H1 (cell line): ENCODE measurements at regions not wholly inside any gene's neighbourhood (a gene's known extent, or its start where the extent isn't known, plus 50 kb on each side); places are given as distances from the start of the nearest gene placed in this dataset.

Source experiments
- CTCF ChIA-PET: fragments of 300-600 bp; sonication (Branson Sonifier 250); formaldehyde crosslinking; loops from one replicate; lab custom pipeline; 2021; ENCODE audit not compliant: partially characterized antibody; lab: Charles Lee
- POLR2A ChIA-PET: fragments of 300-600 bp; sonication (Branson Sonifier 250); formaldehyde crosslinking; loops from one replicate; lab custom pipeline; 2021; ENCODE audit warnings: inconsistent platforms; ENCODE audit not compliant: partially characterized antibody; lab: Charles Lee
- DNase-seq, 2 experiments: peaks; one replicate each; pipeline versions ENCODE4 v3.0.0 to v3.0.0-alpha.2; 2010 to 2022; ENCODE audit warnings: low spot score in 2 of 2, low read depth in 1 of 2, mixed read lengths in 1 of 2
- FAIRE-seq: peaks from 2 replicates; lab custom pipeline; 2011; peaks lifted over from hg19 to GRCh38; lab: Jason Lieb, UNC
- H2AFZ ChIP-seq: 2 replicates; pipeline ENCODE4 v1.8.1; 2012; ENCODE audit warnings: low read length, inconsistent platforms
- H2AK5ac ChIP-seq: 2 replicates; pipeline ENCODE4 v1.6.1; 2013; ENCODE audit warnings: low read depth, low read length
- H2BK120ac ChIP-seq: replicated peaks from 2 replicates; pipeline ENCODE3; 2013; ENCODE audit warnings: low read depth, low read length, inconsistent platforms
- H2BK12ac ChIP-seq: 2 replicates; pipeline ENCODE4 v1.6.1; 2013; ENCODE audit warnings: low read depth, low read length
- H2BK15ac ChIP-seq: 2 replicates; pipeline ENCODE4 v1.6.1; 2013; ENCODE audit warnings: low read length
- H2BK20ac ChIP-seq: 2 replicates; pipeline ENCODE4 v1.6.1; 2013; ENCODE audit warnings: low read length
- H2BK5ac ChIP-seq: 2 replicates; pipeline ENCODE4 v1.6.1; 2013; ENCODE audit warnings: low read depth, low read length
- H3K14ac ChIP-seq: 2 replicates; pipeline ENCODE4 v1.6.1; 2013; ENCODE audit warnings: inconsistent platforms; ENCODE audit not compliant: insufficient read length
- H3K18ac ChIP-seq: 2 replicates; pipeline ENCODE4 v1.6.1; 2013; ENCODE audit warnings: low read length; ENCODE audit errors: extremely low read depth
- H3K23ac ChIP-seq: 2 replicates; pipeline ENCODE4 v1.6.1; 2013; ENCODE audit warnings: inconsistent platforms; ENCODE audit not compliant: insufficient read length
- H3K23me2 ChIP-seq: 2 replicates; pipeline ENCODE4 v1.6.1; 2013; ENCODE audit warnings: low read depth, low read length
- H3K27ac ChIP-seq: 2 replicates; pipeline ENCODE4 v1.6.1; 2011; ENCODE audit warnings: low read depth, low read length, inconsistent platforms
- H3K27me3 ChIP-seq, 4 experiments: replicated peaks in 1 of 4; 1 replicate in 1 of 4; 2 replicates in 3 of 4; pipeline versions ENCODE4 v1.6.1 to v1.8.1; 2011 to 2013; ENCODE audit warnings: low read length in 3 of 4, mild to moderate bottlenecking in 3 of 4, inconsistent platforms in 2 of 4, mixed read lengths in 2 of 4, moderate library complexity in 1 of 4; ENCODE audit not compliant: control insufficient read depth in 3 of 4, insufficient read depth in 3 of 4; ENCODE audit errors: extremely low read depth in 1 of 4
- H3K36me3 ChIP-seq, 4 experiments: 2 replicates each; pipeline versions ENCODE4 v1.6.1 to v1.8.1; 2011 to 2013; ENCODE audit warnings: mild to moderate bottlenecking in 4 of 4, low read length in 3 of 4, moderate library complexity in 2 of 4, control low read depth in 1 of 4, inconsistent platforms in 1 of 4; ENCODE audit not compliant: insufficient read depth in 4 of 4, control insufficient read depth in 2 of 4
- H3K4ac ChIP-seq: replicated peaks from 2 replicates; pipeline ENCODE3; 2013; ENCODE audit warnings: low read length, low read depth, mixed read lengths, inconsistent platforms; ENCODE audit not compliant: insufficient read length
- H3K4me1 ChIP-seq, 4 experiments: replicated peaks in 1 of 4; 1 replicate in 1 of 4; 2 replicates in 3 of 4; pipeline versions ENCODE4 v1.6.1 to v1.8.1; 2011 to 2013; ENCODE audit warnings: low read length in 3 of 4, inconsistent platforms in 2 of 4, mixed read lengths in 1 of 4; ENCODE audit not compliant: insufficient read depth in 4 of 4, control insufficient read depth in 3 of 4
- H3K4me2 ChIP-seq, 2 experiments: 2 replicates each; pipeline versions ENCODE4 v1.6.1 to v1.8.1; 2011 to 2013; ENCODE audit warnings: low read depth in 2 of 2, low read length in 2 of 2, control low read depth in 1 of 2, inconsistent platforms in 1 of 2, mild to moderate bottlenecking in 1 of 2; ENCODE audit not compliant: insufficient read depth in 1 of 2
- H3K4me3 ChIP-seq, 4 experiments: fragments of 200-600, 300-600 bp in 1 of 4; sonication (generic), shearing (Covaris generic), sonication (Bioruptor Twin) in 1 of 4; 2 replicates each; pipeline versions ENCODE4 v1.5.1 to v1.8.1; 2011 to 2016; ENCODE audit warnings: low read length in 4 of 4, low read depth in 3 of 4, control low read depth in 2 of 4, inconsistent platforms in 2 of 4, mild to moderate bottlenecking in 2 of 4, mixed read lengths in 1 of 4, moderate library complexity in 1 of 4; ENCODE audit not compliant: insufficient read depth in 2 of 4; ENCODE audit errors: extremely low read depth in 1 of 4
- H3K56ac ChIP-seq: replicated peaks from 2 replicates; pipeline ENCODE3; 2013; ENCODE audit warnings: low read depth, mild to moderate bottlenecking, mixed read lengths, low read length, inconsistent platforms; ENCODE audit not compliant: insufficient read length
- H3K79me1 ChIP-seq: 2 replicates; pipeline ENCODE4 v1.6.1; 2013; ENCODE audit warnings: low read depth, low read length, control low read depth
- H3K79me2 ChIP-seq, 2 experiments: 2 replicates each; pipeline versions ENCODE4 v1.6.1 to v1.8.1; 2012 to 2013; ENCODE audit warnings: low read length in 2 of 2, mild to moderate bottlenecking in 2 of 2, inconsistent platforms in 1 of 2; ENCODE audit not compliant: insufficient read depth in 2 of 2, control insufficient read depth in 1 of 2
- H3K9ac ChIP-seq, 4 experiments: replicated peaks in 1 of 4; 1 replicate in 1 of 4; 2 replicates in 3 of 4; pipeline versions ENCODE4 v1.6.1 to v1.8.1; 2011 to 2013; ENCODE audit warnings: low read depth in 3 of 4, low read length in 3 of 4, control low read depth in 2 of 4, mild to moderate bottlenecking in 2 of 4, moderate library complexity in 2 of 4, inconsistent platforms in 1 of 4; ENCODE audit errors: extremely low read depth in 1 of 4
- H3K9me3 ChIP-seq, 2 experiments: 2 replicates each; pipeline versions ENCODE4 v1.6.1 to v1.8.1; 2012 to 2013; ENCODE audit warnings: mild to moderate bottlenecking in 2 of 2, moderate library complexity in 2 of 2, control low read depth in 1 of 2, inconsistent platforms in 1 of 2, low read depth in 1 of 2, low read length in 1 of 2, mixed read lengths in 1 of 2; ENCODE audit not compliant: insufficient read depth in 2 of 2
- H4K20me1 ChIP-seq, 2 experiments: replicated peaks in 1 of 2; 2 replicates each; pipeline versions ENCODE3 to v1.8.1; 2011 to 2013; ENCODE audit warnings: inconsistent platforms in 2 of 2, low read length in 2 of 2, mild to moderate bottlenecking in 1 of 2; ENCODE audit not compliant: insufficient read depth in 2 of 2, control insufficient read depth in 1 of 2
- H4K5ac ChIP-seq: 2 replicates; pipeline ENCODE4 v1.6.1; 2013; ENCODE audit warnings: low read length, low read depth, mixed read lengths, inconsistent platforms; ENCODE audit not compliant: insufficient read length
- H4K8ac ChIP-seq: 2 replicates; pipeline ENCODE4 v1.8.0; 2013; ENCODE audit warnings: mild to moderate bottlenecking, moderate library complexity, low read length, inconsistent platforms; ENCODE audit not compliant: insufficient read depth; ENCODE audit errors: extremely low read depth
- H4K91ac ChIP-seq: replicated peaks from 2 replicates; pipeline ENCODE3; 2013; ENCODE audit warnings: low read length, mixed read lengths, inconsistent platforms; ENCODE audit not compliant: insufficient read length
- CEBPB ChIP-seq: IDR thresholded peaks from 2 replicates; pipeline ENCODE4 v1.6.1; 2012; ENCODE audit warnings: low read depth, low read length
- EGR1 ChIP-seq: IDR thresholded peaks from 2 replicates; pipeline ENCODE4 v1.6.1; 2011; ENCODE audit warnings: low read depth, low read length, borderline replicate concordance
- HDAC2 ChIP-seq, 2 experiments: fragments of 300-600 bp in 1 of 2; sonication (generic) in 1 of 2; IDR thresholded peaks; 2 replicates each; pipeline ENCODE4 v1.6.1; 2011 to 2012; ENCODE audit warnings: low read depth in 2 of 2, low read length in 2 of 2, mild to moderate bottlenecking in 2 of 2, moderate library complexity in 2 of 2, borderline replicate concordance in 1 of 2, inconsistent platforms in 1 of 2
- HDAC6 ChIP-seq: IDR thresholded peaks from one replicate; pipeline ENCODE4 v1.7.1; 2012; ENCODE audit warnings: low read depth, mild to moderate bottlenecking, inconsistent platforms, low read length, moderate library complexity
- RXRA ChIP-seq: IDR thresholded peaks from 2 replicates; pipeline ENCODE4 v1.6.1; 2011; ENCODE audit warnings: low read depth, mild to moderate bottlenecking, low read length, moderate library complexity; ENCODE audit not compliant: insufficient read depth
- TAF7 ChIP-seq: optimal IDR thresholded peaks from 2 replicates; pipeline ENCODE3; 2011; ENCODE audit warnings: low read depth, mild to moderate bottlenecking, inconsistent platforms, low read length, moderate library complexity, borderline replicate concordance
- TCF12 ChIP-seq: IDR thresholded peaks from 2 replicates; pipeline ENCODE4 v1.6.1; 2011; ENCODE audit warnings: low read depth, mild to moderate bottlenecking, low read length
- WGBS, 2 experiments: shearing (Covaris generic) in 1 of 2; methylation state at CpG; one replicate each; pipeline versions ENCODE4 v1.1.6 to v1.1.7; 2013 to 2015; ENCODE audit warnings: low lambda C conversion rate in 2 of 2, mixed read lengths in 2 of 2, inconsistent platforms in 1 of 2, low coverage in 1 of 2, missing lambda C conversion rate in 1 of 2; ENCODE audit not compliant: insufficient replicate concordance in 2 of 2, insufficient coverage in 1 of 2, insufficient read length in 1 of 2; ENCODE audit errors: extremely low coverage in 1 of 2, missing lambda C conversion rate in 1 of 2; 5-methylcytosine and 5-hydroxymethylcytosine counted together
- TF ChIP-seq, protein P1 (sequence below): IDR thresholded peaks from 2 replicates; pipeline ENCODE4 v1.6.1; 2012; ENCODE audit warnings: inconsistent platforms

DNA sequence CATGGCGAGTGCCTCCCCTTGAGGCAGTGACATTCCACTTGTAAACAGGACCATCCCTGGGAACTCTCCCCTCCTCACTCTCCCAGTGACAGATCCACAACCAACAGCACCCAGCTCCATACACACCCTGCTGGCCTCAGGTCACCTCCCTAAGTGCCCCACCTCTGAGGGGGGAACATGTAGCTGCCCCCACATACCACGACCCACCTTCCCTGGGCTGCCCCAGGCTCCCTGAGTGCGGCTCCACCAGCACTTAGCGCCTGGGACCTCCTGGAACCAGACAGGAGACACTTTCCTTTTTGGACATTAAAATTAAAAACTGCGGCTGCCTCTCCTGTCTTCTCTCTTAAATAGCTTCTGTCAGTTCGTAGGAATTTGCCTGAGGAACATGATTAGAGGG lies 1140.1 kb downstream of the BRD1 start:
- WGBS, 2 experiments: 100% methylated on average over 6 of the region's 6 CpGs; no CpG with 5 or more reads in 1 of the 2 experiments
- TF ChIP-seq EGR1 (no peak), RXRA (no peak), CEBPB (no peak), HDAC6 (no peak), TCF12 (no peak), TAF7 (no peak), HDAC2 (IDR thresholded peaks at IDR 0.05; ENCODE audit: borderline replicate concordance in 1 of 2, low read depth in 2 of 2, low read length in 2 of 2) (no peak)
- TF ChIP-seq, protein P1, sequence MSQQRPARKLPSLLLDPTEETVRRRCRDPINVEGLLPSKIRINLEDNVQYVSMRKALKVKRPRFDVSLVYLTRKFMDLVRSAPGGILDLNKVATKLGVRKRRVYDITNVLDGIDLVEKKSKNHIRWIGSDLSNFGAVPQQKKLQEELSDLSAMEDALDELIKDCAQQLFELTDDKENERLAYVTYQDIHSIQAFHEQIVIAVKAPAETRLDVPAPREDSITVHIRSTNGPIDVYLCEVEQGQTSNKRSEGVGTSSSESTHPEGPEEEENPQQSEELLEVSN: no peak

More for the DNA sequence above, 1140.1 kb downstream of the BRD1 start:
- Histone ChIP-seq H4K5ac (no peak overlapping the region), H3K23ac (no peak overlapping the region), H3K4me3 (no peak overlapping the region), H3K4ac (no peak overlapping the region), H2AFZ (no peak overlapping the region), H3K27me3 (no peaks in the 10 kb centered on the region), H2BK120ac (no peak overlapping the region), H3K4me2 (no peak overlapping the region), H3K23me2 (peaks cover 9% of the 10 kb centered on the region; the same call in 1 of the 2 replicates), H3K4me1 (peaks cover 0 to 4% (median 2%) of the 10 kb centered on the region in 4 experiments; a peak in 3 of 7 replicates), H2BK20ac (no peak overlapping the region), H2BK15ac (no peak overlapping the region), H3K9me3 (no peaks in the 10 kb centered on the region), H2BK5ac (no peak overlapping the region), H4K91ac (no peak overlapping the region), H3K79me2 (peaks cover 0 to 2% of the 10 kb centered on the region in 2 experiments; a peak in 1 of 4 replicates), H3K9ac (no peak overlapping the region), H4K20me1 (peaks cover 0 to 8% of the 10 kb centered on the region in 2 experiments), H2BK12ac (no peak overlapping the region), H4K8ac (no peak overlapping the region), H3K36me3 (no peaks in the 10 kb centered on the region), H3K56ac (no peak overlapping the region), H3K14ac (no peak overlapping the region), H3K27ac (no peak overlapping the region), H3K18ac (no peak overlapping the region), H3K79me1 (no peaks in the 10 kb centered on the region), H2AK5ac (no peak overlapping the region)
- ChIA-PET CTCF (no interaction called here), POLR2A (no interaction called here)
- DNase-seq: no peak
- FAIRE-seq: no peak
